ENCODE measurements at regions not wholly inside any gene's neighbourhood (a gene's known extent, or its start where the extent isn't known, plus 50 kb on each side); places are given as distances from the start of the nearest gene placed in this dataset.

DNA sequence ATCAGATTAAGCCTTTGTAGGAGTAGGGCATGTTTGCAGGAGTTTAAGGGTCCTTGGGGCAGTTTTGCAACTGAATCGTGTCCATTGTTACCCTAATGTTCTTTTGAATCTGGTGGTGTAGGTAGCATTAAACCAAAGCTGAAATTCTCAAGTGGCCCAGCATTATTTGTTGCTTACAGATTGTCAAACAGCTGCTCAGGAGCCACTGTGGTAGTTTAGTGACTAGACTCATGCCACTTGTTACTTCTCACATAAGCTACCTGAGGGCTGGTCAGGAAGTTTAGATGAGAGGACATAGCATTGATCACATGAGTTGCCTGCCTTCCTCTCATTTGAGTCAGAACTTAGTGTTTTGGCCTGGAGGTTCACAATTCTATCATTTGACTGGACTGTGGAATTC, 157.6 kb downstream of the HAUS1 start:
- H3F3A ChIP-seq (ENCODE audit: control insufficient read depth, insufficient read depth): no peaks in the 10 kb centered on the region
- H3K9me3 ChIP-seq (ENCODE audit: control insufficient read depth, insufficient read depth, low read length): no peaks in the 10 kb centered on the region
- no peak overlapping the region for H3K4me2 ChIP-seq (ENCODE audit: low read length)
- TF ChIP-seq EZH2phosphoT487 (IDR thresholded peaks at IDR 0.05; ENCODE audit: borderline replicate concordance, low read length): no peak
- TF ChIP-seq, protein P1, sequence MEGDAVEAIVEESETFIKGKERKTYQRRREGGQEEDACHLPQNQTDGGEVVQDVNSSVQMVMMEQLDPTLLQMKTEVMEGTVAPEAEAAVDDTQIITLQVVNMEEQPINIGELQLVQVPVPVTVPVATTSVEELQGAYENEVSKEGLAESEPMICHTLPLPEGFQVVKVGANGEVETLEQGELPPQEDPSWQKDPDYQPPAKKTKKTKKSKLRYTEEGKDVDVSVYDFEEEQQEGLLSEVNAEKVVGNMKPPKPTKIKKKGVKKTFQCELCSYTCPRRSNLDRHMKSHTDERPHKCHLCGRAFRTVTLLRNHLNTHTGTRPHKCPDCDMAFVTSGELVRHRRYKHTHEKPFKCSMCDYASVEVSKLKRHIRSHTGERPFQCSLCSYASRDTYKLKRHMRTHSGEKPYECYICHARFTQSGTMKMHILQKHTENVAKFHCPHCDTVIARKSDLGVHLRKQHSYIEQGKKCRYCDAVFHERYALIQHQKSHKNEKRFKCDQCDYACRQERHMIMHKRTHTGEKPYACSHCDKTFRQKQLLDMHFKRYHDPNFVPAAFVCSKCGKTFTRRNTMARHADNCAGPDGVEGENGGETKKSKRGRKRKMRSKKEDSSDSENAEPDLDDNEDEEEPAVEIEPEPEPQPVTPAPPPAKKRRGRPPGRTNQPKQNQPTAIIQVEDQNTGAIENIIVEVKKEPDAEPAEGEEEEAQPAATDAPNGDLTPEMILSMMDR (IDR thresholded peaks at IDR 0.05; ENCODE audit: low read depth, low read length, poor library complexity, severe bottlenecking): no peak
- peaks cover 18% of the 10 kb centered on the region for H3K79me2 ChIP-seq (ENCODE audit: control insufficient read depth, low read length)
- no peaks in the 10 kb centered on the region for H3K27me3 ChIP-seq (ENCODE audit: control insufficient read depth, low read length)
- H3K36me3 ChIP-seq (ENCODE audit: control insufficient read depth, low read length): peaks cover 33% of the 10 kb centered on the region
- H3K9me2 ChIP-seq (replicated peaks; ENCODE audit: control insufficient read depth, low read length): no peaks in the 10 kb centered on the region
- H3K27ac ChIP-seq (ENCODE audit: low read depth, low read length): no peak overlapping the region
- H3K4me1 ChIP-seq (ENCODE audit: control insufficient read depth, low read length): no peaks in the 10 kb centered on the region
- H3K4me3 ChIP-seq (ENCODE audit: low read length): no peak overlapping the region
- H4K20me1 ChIP-seq (ENCODE audit: control insufficient read depth, insufficient read depth, low read depth, low read length): peaks cover 2% of the 10 kb centered on the region; the same call in 1 of the 2 replicates

DNA sequence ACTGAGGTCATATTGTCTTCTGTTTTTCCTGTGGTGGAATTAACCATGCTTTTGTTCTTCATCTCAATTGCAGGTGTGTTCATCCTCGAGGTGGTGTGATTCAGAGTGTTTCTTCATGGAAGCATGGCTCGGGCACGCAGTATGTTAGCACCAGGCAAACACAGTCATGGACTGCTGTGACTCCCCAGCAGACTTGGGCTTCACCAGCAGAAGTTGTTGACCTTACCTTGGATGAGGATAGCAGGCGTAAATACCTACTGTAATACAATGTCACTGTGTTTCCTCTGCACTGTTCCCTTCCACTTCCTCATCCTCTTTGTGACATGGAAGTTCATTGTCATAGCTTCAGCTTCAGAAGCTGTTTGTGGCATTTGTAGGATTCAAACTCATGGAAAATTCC, 158.7 kb downstream of the HAUS1 start:
- Histone ChIP-seq H3K27me3 (ENCODE audit: control insufficient read depth, low read length) (no peaks in the 10 kb centered on the region), H3K9me2 (replicated peaks; ENCODE audit: control insufficient read depth, low read length) (no peaks in the 10 kb centered on the region), H3K4me3 (ENCODE audit: low read length) (no peak overlapping the region), H3K27ac (ENCODE audit: low read depth, low read length) (no peak overlapping the region), H3K9me3 (ENCODE audit: control insufficient read depth, insufficient read depth, low read length) (no peaks in the 10 kb centered on the region), H3K4me2 (ENCODE audit: low read length) (no peak overlapping the region), H4K20me1 (ENCODE audit: control insufficient read depth, insufficient read depth, low read depth, low read length) (peaks cover 2% of the 10 kb centered on the region; the same call in 1 of the 2 replicates), H3K79me2 (ENCODE audit: control insufficient read depth, low read length) (peaks cover 10% of the 10 kb centered on the region; the same call in 1 of the 2 replicates), H3F3A (ENCODE audit: control insufficient read depth, insufficient read depth) (no peaks in the 10 kb centered on the region), H3K36me3 (ENCODE audit: control insufficient read depth, low read length) (peaks cover 33% of the 10 kb centered on the region), H3K4me1 (ENCODE audit: control insufficient read depth, low read length) (no peaks in the 10 kb centered on the region)
- TF ChIP-seq EZH2phosphoT487 (IDR thresholded peaks at IDR 0.05; ENCODE audit: borderline replicate concordance, low read length): no peak
- TF ChIP-seq, protein P1 (IDR thresholded peaks at IDR 0.05; ENCODE audit: low read depth, low read length, poor library complexity, severe bottlenecking): no peak

DNA sequence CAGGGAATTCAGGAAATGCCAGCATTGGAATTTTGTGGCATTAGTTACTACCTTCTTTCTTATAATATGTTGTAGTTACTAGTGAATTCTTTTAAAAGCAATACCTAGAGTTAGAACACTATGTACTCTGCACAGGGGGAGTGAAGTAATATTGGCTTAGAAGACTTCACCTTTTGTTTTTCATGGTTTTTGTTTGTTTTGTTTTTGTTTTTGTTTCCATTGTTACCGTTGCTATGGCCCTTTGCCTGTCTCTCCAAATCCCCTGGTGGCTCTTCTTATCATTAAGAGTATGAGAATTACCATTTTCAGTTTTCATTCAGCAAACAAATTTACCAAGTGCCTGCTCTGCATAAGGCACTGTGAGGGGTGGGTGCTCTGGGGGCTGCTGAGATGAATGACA, 160.1 kb downstream of the HAUS1 start:
- no peaks in the 10 kb centered on the region for H3K4me1 ChIP-seq (ENCODE audit: control insufficient read depth, low read length)
- no peak overlapping the region for H3K4me3 ChIP-seq (ENCODE audit: low read length)
- no peaks in the 10 kb centered on the region for H3F3A ChIP-seq (ENCODE audit: control insufficient read depth, insufficient read depth)
- no peaks in the 10 kb centered on the region for H3K9me2 ChIP-seq (replicated peaks; ENCODE audit: control insufficient read depth, low read length)
- H3K79me2 ChIP-seq (ENCODE audit: control insufficient read depth, low read length): peaks cover 7% of the 10 kb centered on the region; the same call in 1 of the 2 replicates
- H3K36me3 ChIP-seq (ENCODE audit: control insufficient read depth, low read length): peaks cover 33% of the 10 kb centered on the region
- peaks cover 2% of the 10 kb centered on the region; the same call in 1 of the 2 replicates for H4K20me1 ChIP-seq (ENCODE audit: control insufficient read depth, insufficient read depth, low read depth, low read length)
- no peak overlapping the region for H3K27ac ChIP-seq (ENCODE audit: low read depth, low read length)
- H3K27me3 ChIP-seq (ENCODE audit: control insufficient read depth, low read length): no peaks in the 10 kb centered on the region
- no peaks in the 10 kb centered on the region for H3K9me3 ChIP-seq (ENCODE audit: control insufficient read depth, insufficient read depth, low read length)
- H3K4me2 ChIP-seq (ENCODE audit: low read length): no peak overlapping the region
- TF ChIP-seq, protein P1 (IDR thresholded peaks at IDR 0.05; ENCODE audit: low read depth, low read length, poor library complexity, severe bottlenecking): no peak
- TF ChIP-seq EZH2phosphoT487 (IDR thresholded peaks at IDR 0.05; ENCODE audit: borderline replicate concordance, low read length): no peak

All from DOHH2 (cell line).